Epithelial cell of proximal tubule (primary cell): ENCODE measurements at regions not wholly inside any gene's neighbourhood (a gene's known extent, or its start where the extent isn't known, plus 50 kb on each side); places are given as distances from the start of the nearest gene placed in this dataset.

ENCODE experiments used
- DNase-seq: peaks from one replicate; pipeline ENCODE4 v3.0.0-alpha.2; 2011; ENCODE audit warnings: low read depth
- H3K4me3 ChIP-seq: 2 replicates; pipeline ENCODE4 v1.5.1; 2011; ENCODE audit warnings: low read depth, mild to moderate bottlenecking, low read length
- CTCF ChIP-seq: conservative IDR thresholded peaks from 2 replicates; pipeline ENCODE4 v1.5.1; 2012; ENCODE audit warnings: low read depth, mild to moderate bottlenecking, low read length

GRCh38 chr5:163631856-163632255 is 126.4 kb downstream of the MAT2B start:
- no peak overlapping the region for H3K4me3 ChIP-seq
- no peak for DNase-seq
- no peak for TF ChIP-seq CTCF

- no peak for TF ChIP-seq CTCF
- H3K4me3 ChIP-seq = no peak overlapping the region
- no peak for DNase-seq
Observed at GRCh38 chr5:163633926-163634460, 128.6 kb downstream of the MAT2B start.

- no peak for TF ChIP-seq CTCF
- DNase-seq = no peak
Observed at GRCh38 chr5:163635631-163636030, 130.2 kb downstream of the MAT2B start.

GRCh38 chr5:163642904-163643303 is 137.5 kb downstream of the MAT2B start:
- no peak for TF ChIP-seq CTCF

More at GRCh38 chr5:163635631-163636030, 130.2 kb downstream of the MAT2B start:
- no peak overlapping the region for H3K4me3 ChIP-seq

GRCh38 chr5:163645421-163646416 is 140.3 kb downstream of the MAT2B start:
- no peak for DNase-seq
- no peak overlapping the region for H3K4me3 ChIP-seq
- TF ChIP-seq CTCF = no peak

More at GRCh38 chr5:163642904-163643303, 137.5 kb downstream of the MAT2B start:
- no peak overlapping the region for H3K4me3 ChIP-seq
- no peak for DNase-seq

- DNase-seq = peak; percentile 67
- no peak overlapping the region for H3K4me3 ChIP-seq
- no peak for TF ChIP-seq CTCF
Observed at GRCh38 chr5:163649514-163649913, 144.1 kb downstream of the MAT2B start.

GRCh38 chr5:163653526-163653925 is 148.1 kb downstream of the MAT2B start:
- DNase-seq = no peak
- H3K4me3 ChIP-seq = no peak overlapping the region
- no peak for TF ChIP-seq CTCF
